ENCODE measurements at regions not wholly inside any gene's neighbourhood (a gene's known extent, or its start where the extent isn't known, plus 50 kb on each side); places are given as distances from the start of the nearest gene placed in this dataset.

GRCh38 chr5:3517348-3517747 lies 78.3 kb upstream of the IRX1 start:
- intact Hi-C loops (cut with micrococcal nuclease; ENCODE audit: unreplicated experiment) = no loop called here
- H3K36me3 ChIP-seq (ENCODE audit: control insufficient read depth, insufficient read depth, low read length) = no peaks in the 10 kb centered on the region
- no peak overlapping the region for H3K27ac ChIP-seq (ENCODE audit: low read length)
- H3K4me1 ChIP-seq (ENCODE audit: control insufficient read depth, insufficient read depth, low read length) = no peaks in the 10 kb centered on the region
- no peak overlapping the region for H3K4me3 ChIP-seq (ENCODE audit: low read depth in 2 of 2, low read length in 2 of 2)
- CTCF ChIA-PET = no interaction called here
- no peak for ATAC-seq
- BruUV-seq (replicated peaks) = no TSS peak
- no peaks in the 10 kb centered on the region for H3K27me3 ChIP-seq (ENCODE audit: control insufficient read depth, insufficient read depth, low read length)
- in situ Hi-C loops (cut with HindIII; ENCODE audit: low pct_unique_long_range_greater_than_20kb, low sequenced_read_pairs) = no loop called here
- POLR2A ChIA-PET = no interaction called here
- no peak for DNase-seq (ENCODE audit: low read depth, low spot score)
- no peaks in the 10 kb centered on the region for H3K9me3 ChIP-seq (ENCODE audit: control insufficient read depth, insufficient read depth, low read depth, low read length)
- TF ChIP-seq CTCF (IDR thresholded peaks at IDR 0.05) = no peak
- no peak for TF ChIP-seq TCF7L2 (IDR thresholded peaks at IDR 0.05; ENCODE audit: low read depth, low read length)
- TF ChIP-seq POLR2AphosphoS5 (IDR thresholded peaks at IDR 0.05; ENCODE audit: low read depth, low read length) = no peak
- no peak for TF ChIP-seq REST (IDR thresholded peaks at IDR 0.05; ENCODE audit: insufficient read depth in 1 of 2, low read depth in 2 of 2, low read length in 1 of 2)
- TF ChIP-seq SIN3A (IDR thresholded peaks at IDR 0.05; ENCODE audit: borderline replicate concordance, insufficient read depth, low read depth, low read length) = no peak

GRCh38 chr5:3512361-3513095 lies 83.1 kb upstream of the IRX1 start:
- H3K27me3 ChIP-seq (ENCODE audit: control insufficient read depth, insufficient read depth, low read length) = no peaks in the 10 kb centered on the region
- ChIA-PET CTCF (interaction anchor here (0.6 kb wide), 1 partner anchor 54 kb away, joined by 3 read pairs; no protein-coding TSS in a partner anchor), POLR2A (no interaction called here)
- no peaks in the 10 kb centered on the region for H3K9me3 ChIP-seq (ENCODE audit: control insufficient read depth, insufficient read depth, low read depth, low read length)
- no peak overlapping the region for H3K27ac ChIP-seq (ENCODE audit: low read length)
- H3K4me3 ChIP-seq (ENCODE audit: low read depth in 2 of 2, low read length in 2 of 2) = no peak overlapping the region
- H3K36me3 ChIP-seq (ENCODE audit: control insufficient read depth, insufficient read depth, low read length) = no peaks in the 10 kb centered on the region
- BruUV-seq (replicated peaks) = no TSS peak
- intact Hi-C loops (cut with micrococcal nuclease; ENCODE audit: unreplicated experiment) (no loop called here), in situ Hi-C loops (cut with HindIII; ENCODE audit: low pct_unique_long_range_greater_than_20kb, low sequenced_read_pairs) (no loop called here)
- TF ChIP-seq CTCF (IDR thresholded peaks at IDR 0.05) = no peak
- no peak for TF ChIP-seq TCF7L2 (IDR thresholded peaks at IDR 0.05; ENCODE audit: low read depth, low read length)
- TF ChIP-seq REST (IDR thresholded peaks at IDR 0.05; ENCODE audit: insufficient read depth in 1 of 2, low read depth in 2 of 2, low read length in 1 of 2) = no peak
- no peak for TF ChIP-seq POLR2AphosphoS5 (IDR thresholded peaks at IDR 0.05; ENCODE audit: low read depth, low read length)
- TF ChIP-seq SIN3A (IDR thresholded peaks at IDR 0.05; ENCODE audit: borderline replicate concordance, insufficient read depth, low read depth, low read length) = no peak
- ATAC-seq (no peak), DNase-seq (ENCODE audit: low read depth, low spot score) (no peak)
- H3K4me1 ChIP-seq (ENCODE audit: control insufficient read depth, insufficient read depth, low read length) = no peaks in the 10 kb centered on the region

All from Panc1 (cell line).